ENCODE measurements at regions not wholly inside any gene's neighbourhood (a gene's known extent, or its start where the extent isn't known, plus 50 kb on each side); places are given as distances from the start of the nearest gene placed in this dataset.

DNA sequence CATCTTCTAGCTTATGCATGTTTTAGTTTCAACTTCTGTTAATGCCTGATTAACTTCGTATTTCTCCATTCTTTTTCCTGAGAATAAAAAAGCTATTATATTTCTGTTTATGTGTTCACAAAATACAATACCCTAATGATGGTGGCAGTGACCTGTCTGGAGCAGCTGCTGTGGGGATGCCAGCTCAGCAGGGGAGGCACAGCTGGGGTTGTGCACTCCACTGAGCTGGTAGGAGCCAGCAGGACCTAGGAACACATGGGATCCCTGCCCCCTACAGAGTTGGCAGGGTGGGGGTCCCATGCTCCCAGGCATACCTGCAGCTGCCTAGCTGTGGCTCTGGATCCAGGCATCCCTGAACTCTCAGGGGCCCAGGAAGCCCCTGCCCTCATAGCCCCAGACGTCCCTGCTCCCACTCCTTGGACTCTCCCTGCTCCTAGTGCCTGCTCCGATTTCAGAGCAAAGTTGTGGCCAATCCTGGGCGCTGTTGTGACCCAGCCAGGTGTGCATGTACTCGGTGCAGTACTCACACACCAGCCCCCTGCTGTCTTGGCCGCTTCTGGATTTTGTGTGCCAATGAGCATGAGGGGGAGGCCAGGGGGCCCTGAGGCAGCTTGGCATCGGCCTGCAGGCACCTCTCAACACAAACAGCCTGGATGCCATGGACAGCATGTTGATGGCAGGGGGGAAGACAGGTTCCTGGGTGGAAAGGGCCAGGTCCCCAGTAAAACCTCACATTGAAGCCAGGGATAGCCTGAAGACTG, 546.0 kb downstream of the ZNF804A start:
- no peak for DNase-seq
- H3K36me3 ChIP-seq = no peaks in the 10 kb centered on the region
- H3K4me3 ChIP-seq = no peak overlapping the region
- H3K4me1 ChIP-seq = no peaks in the 10 kb centered on the region
- H3K27me3 ChIP-seq = no peaks in the 10 kb centered on the region
- TF ChIP-seq, protein P1, sequence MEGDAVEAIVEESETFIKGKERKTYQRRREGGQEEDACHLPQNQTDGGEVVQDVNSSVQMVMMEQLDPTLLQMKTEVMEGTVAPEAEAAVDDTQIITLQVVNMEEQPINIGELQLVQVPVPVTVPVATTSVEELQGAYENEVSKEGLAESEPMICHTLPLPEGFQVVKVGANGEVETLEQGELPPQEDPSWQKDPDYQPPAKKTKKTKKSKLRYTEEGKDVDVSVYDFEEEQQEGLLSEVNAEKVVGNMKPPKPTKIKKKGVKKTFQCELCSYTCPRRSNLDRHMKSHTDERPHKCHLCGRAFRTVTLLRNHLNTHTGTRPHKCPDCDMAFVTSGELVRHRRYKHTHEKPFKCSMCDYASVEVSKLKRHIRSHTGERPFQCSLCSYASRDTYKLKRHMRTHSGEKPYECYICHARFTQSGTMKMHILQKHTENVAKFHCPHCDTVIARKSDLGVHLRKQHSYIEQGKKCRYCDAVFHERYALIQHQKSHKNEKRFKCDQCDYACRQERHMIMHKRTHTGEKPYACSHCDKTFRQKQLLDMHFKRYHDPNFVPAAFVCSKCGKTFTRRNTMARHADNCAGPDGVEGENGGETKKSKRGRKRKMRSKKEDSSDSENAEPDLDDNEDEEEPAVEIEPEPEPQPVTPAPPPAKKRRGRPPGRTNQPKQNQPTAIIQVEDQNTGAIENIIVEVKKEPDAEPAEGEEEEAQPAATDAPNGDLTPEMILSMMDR (IDR thresholded peaks at IDR 0.05) = no peak
- TF ChIP-seq POLR2A (IDR thresholded peaks at IDR 0.05) = no peak
- no peaks in the 10 kb centered on the region for H3K9me3 ChIP-seq
- no peak overlapping the region for H3K27ac ChIP-seq
- intact Hi-C loops (cut with DNase I) = no loop called here
- 50 to 54% methylated on average over 5 to 6 of the region's 7 CpGs for WGBS, 2 donors

DNA sequence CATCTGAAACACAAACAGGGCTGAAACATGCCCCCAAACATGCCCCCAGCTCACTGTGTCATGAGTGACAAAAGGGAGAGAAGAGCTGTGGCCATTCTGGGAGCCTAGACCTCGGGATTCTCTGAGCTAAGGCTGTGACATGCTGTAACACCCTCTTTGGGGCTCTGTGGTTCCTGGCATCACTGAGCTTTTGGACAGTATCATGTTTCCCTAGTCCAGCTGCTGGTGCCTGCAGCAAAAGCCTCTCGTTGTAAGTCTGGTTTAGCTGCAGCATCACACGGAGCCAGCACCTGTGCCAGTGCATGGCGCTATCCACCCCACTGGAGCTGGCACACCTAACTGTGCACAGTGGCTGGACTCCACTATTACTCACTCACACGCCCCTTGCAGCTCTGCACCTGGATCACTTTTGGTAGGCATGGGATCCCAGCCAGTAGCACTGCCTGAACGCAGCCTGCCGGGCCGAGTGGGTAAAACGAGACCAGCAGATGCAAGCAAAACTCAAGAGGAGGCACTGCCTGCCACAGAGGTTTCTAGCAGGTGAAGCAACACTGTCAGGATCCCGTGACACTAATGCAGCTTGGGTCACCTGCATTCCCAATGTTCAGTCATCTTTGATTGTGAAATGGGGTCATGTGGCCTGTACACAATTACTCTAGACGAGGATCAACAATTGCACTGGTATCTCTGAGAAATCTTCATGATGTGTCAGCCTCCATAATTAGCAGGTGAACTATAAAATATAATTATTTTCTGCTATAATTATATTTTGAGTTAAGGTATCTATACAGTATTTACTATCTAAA, 547.2 kb downstream of the ZNF804A start:
- no peaks in the 10 kb centered on the region for H3K9me3 ChIP-seq
- no peaks in the 10 kb centered on the region for H3K4me1 ChIP-seq
- intact Hi-C loops (cut with DNase I) = no loop called here
- no peaks in the 10 kb centered on the region for H3K36me3 ChIP-seq
- 69 to 84% methylated on average over 7 to 8 of the region's 11 CpGs for WGBS, 2 donors
- no peak overlapping the region for H3K27ac ChIP-seq
- H3K4me3 ChIP-seq = no peak overlapping the region
- DNase-seq = no peak
- no peaks in the 10 kb centered on the region for H3K27me3 ChIP-seq
- TF ChIP-seq, protein P1 (IDR thresholded peaks at IDR 0.05) = no peak
- TF ChIP-seq POLR2A (IDR thresholded peaks at IDR 0.05) = no peak

DNA sequence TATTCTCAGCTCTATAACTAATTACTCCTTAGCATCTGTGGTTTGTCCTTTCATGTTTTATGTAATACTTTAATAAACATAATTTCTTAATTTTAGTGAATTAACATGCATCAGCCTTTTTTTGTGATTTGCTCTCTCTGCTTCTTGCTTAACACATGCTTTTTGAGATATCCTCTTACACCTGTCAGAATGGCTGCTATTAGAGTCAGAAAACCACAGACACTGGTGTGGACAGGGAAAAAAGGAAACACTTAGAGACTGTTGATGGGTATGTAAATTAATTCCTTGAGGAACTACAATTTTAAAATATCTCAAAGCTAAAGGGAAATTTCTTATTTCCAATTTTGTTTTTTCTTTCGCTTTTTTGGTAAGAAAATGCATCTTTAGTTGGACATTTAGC, 549.0 kb downstream of the ZNF804A start:
- Histone ChIP-seq H3K4me3 (no peak overlapping the region), H3K27me3 (no peaks in the 10 kb centered on the region), H3K36me3 (no peaks in the 10 kb centered on the region), H3K27ac (no peak overlapping the region), H3K9me3 (no peaks in the 10 kb centered on the region), H3K4me1 (no peaks in the 10 kb centered on the region)
- DNase-seq = no peak
- TF ChIP-seq POLR2A (IDR thresholded peaks at IDR 0.05) = no peak
- TF ChIP-seq, protein P1 (IDR thresholded peaks at IDR 0.05) = no peak
- intact Hi-C loops (cut with DNase I) = no loop called here
- 50 to 60% methylated on average over 1 of the region's 1 CpG for WGBS, 2 donors

DNA sequence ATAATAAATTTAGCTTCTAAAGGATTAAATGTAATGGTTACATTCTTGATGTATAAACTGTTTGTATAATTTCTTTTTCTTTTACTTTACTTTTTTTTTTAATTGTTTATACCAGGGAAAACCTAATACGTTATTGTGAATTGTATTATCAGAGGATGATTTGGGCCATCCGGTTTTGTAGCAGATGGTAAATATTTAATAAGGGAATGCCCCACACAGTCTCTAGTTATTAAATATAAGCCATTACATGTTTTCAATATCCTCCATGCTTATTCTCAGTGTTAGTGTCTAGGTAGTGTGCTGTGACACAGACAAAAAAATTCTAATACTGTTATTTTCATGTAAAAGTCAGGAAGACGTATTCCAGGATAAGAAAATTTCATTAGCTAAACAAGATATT, 553.9 kb downstream of the ZNF804A start:
- no peak overlapping the region for H3K27ac ChIP-seq
- WGBS, 2 donors = 55 to 62% methylated on average over 3 of the region's 3 CpGs
- intact Hi-C loops (cut with DNase I) = no loop called here
- no peaks in the 10 kb centered on the region for H3K9me3 ChIP-seq
- no peaks in the 10 kb centered on the region for H3K27me3 ChIP-seq
- TF ChIP-seq POLR2A (IDR thresholded peaks at IDR 0.05) = no peak
- TF ChIP-seq, protein P1 (IDR thresholded peaks at IDR 0.05) = no peak
- H3K36me3 ChIP-seq = no peaks in the 10 kb centered on the region
- no peaks in the 10 kb centered on the region for H3K4me1 ChIP-seq
- no peak for DNase-seq
- no peak overlapping the region for H3K4me3 ChIP-seq

DNA sequence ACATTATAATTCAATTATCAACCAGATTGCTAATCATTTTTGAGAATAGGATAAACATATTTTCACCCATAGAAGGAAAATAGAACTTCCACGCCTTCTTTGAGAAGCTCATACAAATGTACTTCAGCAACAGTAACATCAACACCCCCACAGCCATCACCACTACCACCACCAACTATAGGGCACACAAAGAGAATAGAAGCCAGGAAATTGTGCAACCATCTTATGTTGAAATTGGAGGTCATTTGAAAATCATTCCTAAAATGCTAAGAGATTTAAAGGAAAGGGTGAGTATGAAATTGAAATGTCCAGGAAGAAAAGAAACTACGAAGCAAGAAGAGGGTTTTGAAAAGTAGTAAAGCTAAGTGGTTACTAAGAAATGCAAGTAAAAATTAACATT, 563.4 kb downstream of the ZNF804A start:
- no peak for DNase-seq
- no peak overlapping the region for H3K4me3 ChIP-seq
- no peaks in the 10 kb centered on the region for H3K4me1 ChIP-seq
- H3K9me3 ChIP-seq = no peaks in the 10 kb centered on the region
- WGBS, 2 donors = 77 to 81% methylated on average over 2 of the region's 2 CpGs
- H3K27ac ChIP-seq = no peak overlapping the region
- no peaks in the 10 kb centered on the region for H3K27me3 ChIP-seq
- no peaks in the 10 kb centered on the region for H3K36me3 ChIP-seq
- intact Hi-C loops (cut with DNase I) = no loop called here
- TF ChIP-seq, protein P1 (IDR thresholded peaks at IDR 0.05) = no peak
- TF ChIP-seq POLR2A (IDR thresholded peaks at IDR 0.05) = no peak

Data from esophagus squamous epithelium (tissue), 5 donors.